ENCODE measurements at regions not wholly inside any gene's neighbourhood (a gene's known extent, or its start where the extent isn't known, plus 50 kb on each side); places are given as distances from the start of the nearest gene placed in this dataset.

DNA sequence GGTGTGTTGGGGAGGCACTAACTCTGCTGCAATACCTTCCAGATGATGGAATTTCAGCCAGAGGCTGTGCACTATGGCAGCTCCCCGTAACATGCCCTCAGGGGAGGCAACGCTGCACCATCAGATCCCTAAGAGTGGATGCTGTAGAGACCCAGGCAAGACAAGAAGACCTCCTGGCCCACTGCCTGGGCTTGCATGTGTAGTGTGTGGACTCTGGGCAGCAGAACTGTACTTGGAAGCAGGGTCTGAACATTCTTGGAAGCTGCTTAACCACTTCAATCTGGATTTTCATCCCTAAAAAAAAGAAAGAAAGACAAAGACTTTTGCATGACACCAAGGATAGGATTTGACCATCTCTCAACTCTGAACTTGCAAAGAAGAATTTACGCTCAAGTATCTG, 297.5 kb upstream of the NRP1 start:
- no peak for TF ChIP-seq POLR2AphosphoS5 (IDR thresholded peaks at IDR 0.05)
- TF ChIP-seq POLR2A (IDR thresholded peaks at IDR 0.05), result no peak
- no peaks in the 10 kb centered on the region for H3K27me3 ChIP-seq
- no peak overlapping the region for H3K27ac ChIP-seq
- H3K36me3 ChIP-seq, result no peaks in the 10 kb centered on the region
- H3K9me3 ChIP-seq, result no peaks in the 10 kb centered on the region
- no peak overlapping the region for H3K4me3 ChIP-seq
- intact Hi-C loops (cut with DNase I), result no loop called here
- no peak for DNase-seq
- WGBS, 2 donors, result 84 to 85% methylated on average over 3 of the region's 3 CpGs
- no peaks in the 10 kb centered on the region for H3K4me1 ChIP-seq

DNA sequence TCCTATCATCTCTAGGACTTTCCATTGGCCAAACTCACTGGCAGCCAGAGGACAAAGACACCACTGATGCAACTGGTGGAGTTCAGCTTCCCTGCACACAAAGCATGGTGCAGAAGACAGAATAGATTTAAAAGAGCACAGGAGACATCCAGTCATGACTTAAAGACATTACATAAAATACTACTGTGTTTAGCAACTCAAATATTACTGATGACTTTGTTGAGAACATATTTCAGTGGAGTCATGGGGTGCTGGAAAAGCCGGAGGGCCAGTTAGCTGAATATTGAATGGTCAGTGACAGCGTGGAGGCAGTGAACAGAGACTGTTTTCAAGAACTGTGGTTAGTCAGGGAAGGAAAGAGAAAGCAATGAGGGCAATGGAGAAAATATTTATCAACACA, 296.3 kb upstream of the NRP1 start:
- 88 to 89% methylated on average over 2 of the region's 2 CpGs for WGBS, 2 donors
- no peak overlapping the region for H3K27ac ChIP-seq
- intact Hi-C loops (cut with DNase I), result no loop called here
- no peaks in the 10 kb centered on the region for H3K36me3 ChIP-seq
- no peak overlapping the region for H3K4me3 ChIP-seq
- no peaks in the 10 kb centered on the region for H3K9me3 ChIP-seq
- DNase-seq, result no peak
- no peaks in the 10 kb centered on the region for H3K27me3 ChIP-seq
- no peaks in the 10 kb centered on the region for H3K4me1 ChIP-seq
- TF ChIP-seq, protein P1, sequence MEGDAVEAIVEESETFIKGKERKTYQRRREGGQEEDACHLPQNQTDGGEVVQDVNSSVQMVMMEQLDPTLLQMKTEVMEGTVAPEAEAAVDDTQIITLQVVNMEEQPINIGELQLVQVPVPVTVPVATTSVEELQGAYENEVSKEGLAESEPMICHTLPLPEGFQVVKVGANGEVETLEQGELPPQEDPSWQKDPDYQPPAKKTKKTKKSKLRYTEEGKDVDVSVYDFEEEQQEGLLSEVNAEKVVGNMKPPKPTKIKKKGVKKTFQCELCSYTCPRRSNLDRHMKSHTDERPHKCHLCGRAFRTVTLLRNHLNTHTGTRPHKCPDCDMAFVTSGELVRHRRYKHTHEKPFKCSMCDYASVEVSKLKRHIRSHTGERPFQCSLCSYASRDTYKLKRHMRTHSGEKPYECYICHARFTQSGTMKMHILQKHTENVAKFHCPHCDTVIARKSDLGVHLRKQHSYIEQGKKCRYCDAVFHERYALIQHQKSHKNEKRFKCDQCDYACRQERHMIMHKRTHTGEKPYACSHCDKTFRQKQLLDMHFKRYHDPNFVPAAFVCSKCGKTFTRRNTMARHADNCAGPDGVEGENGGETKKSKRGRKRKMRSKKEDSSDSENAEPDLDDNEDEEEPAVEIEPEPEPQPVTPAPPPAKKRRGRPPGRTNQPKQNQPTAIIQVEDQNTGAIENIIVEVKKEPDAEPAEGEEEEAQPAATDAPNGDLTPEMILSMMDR (IDR thresholded peaks at IDR 0.05), result no peak
- TF ChIP-seq POLR2A (IDR thresholded peaks at IDR 0.05) (no peak), POLR2AphosphoS5 (IDR thresholded peaks at IDR 0.05) (no peak), EP300 (IDR thresholded peaks at IDR 0.05) (no peak)

DNA sequence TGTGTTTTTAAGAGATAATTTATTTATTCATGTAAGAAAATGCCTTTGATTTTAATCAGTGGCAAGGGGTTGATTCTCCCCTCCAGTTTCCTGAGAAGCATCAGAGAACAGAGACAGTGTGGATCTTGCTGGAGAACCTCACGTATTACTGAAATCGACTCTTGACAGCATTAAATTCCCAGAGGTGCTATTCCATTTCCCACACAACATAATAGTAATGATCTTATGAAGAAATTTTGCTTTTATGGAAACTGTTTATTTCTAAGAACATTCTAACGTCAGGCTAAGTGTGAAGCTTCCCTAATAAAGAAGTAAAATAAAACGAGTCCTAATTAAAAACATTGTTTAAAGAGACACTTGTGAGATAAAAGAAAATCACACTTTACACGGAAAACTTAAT, 293.1 kb upstream of the NRP1 start:
- no peak overlapping the region for H3K27ac ChIP-seq
- no peaks in the 10 kb centered on the region for H3K4me1 ChIP-seq
- DNase-seq, result no peak
- no peaks in the 10 kb centered on the region for H3K27me3 ChIP-seq
- no peak for TF ChIP-seq POLR2AphosphoS5 (IDR thresholded peaks at IDR 0.05)
- TF ChIP-seq POLR2A (IDR thresholded peaks at IDR 0.05), result no peak
- TF ChIP-seq EP300 (IDR thresholded peaks at IDR 0.05), result no peak
- TF ChIP-seq, protein P1 (IDR thresholded peaks at IDR 0.05), result no peak
- no peaks in the 10 kb centered on the region for H3K36me3 ChIP-seq
- H3K4me3 ChIP-seq, result no peak overlapping the region
- 71% methylated on average over 5 of the region's 5 CpGs for WGBS, 2 donors
- no peaks in the 10 kb centered on the region for H3K9me3 ChIP-seq
- intact Hi-C loops (cut with DNase I), result no loop called here

DNA sequence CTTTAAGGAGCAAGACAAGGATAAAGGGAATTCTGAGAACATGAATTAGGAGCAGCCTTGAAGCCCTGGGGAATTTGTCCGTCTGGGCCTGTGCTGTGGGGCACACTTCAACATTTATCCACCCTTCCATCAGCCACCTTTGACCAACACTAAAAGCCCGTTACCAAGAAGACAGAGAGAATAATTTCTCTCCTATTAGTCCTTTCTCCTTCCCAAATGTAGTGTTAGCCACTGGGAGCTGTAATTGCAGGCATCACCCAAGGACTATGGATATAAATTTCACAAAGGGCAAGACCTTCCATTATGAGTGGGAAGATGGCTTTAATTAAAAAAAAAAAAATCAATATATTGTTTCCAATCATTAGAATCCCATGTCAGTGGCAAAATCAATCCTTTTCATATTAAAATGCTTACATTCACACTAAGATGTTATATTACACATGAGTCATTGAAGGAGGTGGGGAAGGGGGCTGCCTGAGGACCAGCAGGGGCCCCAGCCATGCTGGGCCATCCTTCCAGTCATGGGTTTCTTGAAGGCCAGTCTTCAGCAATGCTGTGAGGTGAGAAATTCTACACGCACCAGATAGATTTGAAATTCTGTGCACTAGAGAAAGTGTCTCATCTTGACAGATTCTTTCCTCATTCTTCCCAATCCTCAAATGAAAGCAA, 292.5 kb upstream of the NRP1 start:
- no peak for TF ChIP-seq POLR2AphosphoS5 (IDR thresholded peaks at IDR 0.05)
- TF ChIP-seq, protein P1 (IDR thresholded peaks at IDR 0.05), result no peak
- TF ChIP-seq POLR2A (IDR thresholded peaks at IDR 0.05), result no peak
- TF ChIP-seq EP300 (IDR thresholded peaks at IDR 0.05), result no peak
- 89 to 93% methylated on average over 3 of the region's 3 CpGs for WGBS, 2 donors
- Histone ChIP-seq H3K36me3 (no peaks in the 10 kb centered on the region), H3K4me1 (no peaks in the 10 kb centered on the region), H3K27me3 (no peaks in the 10 kb centered on the region), H3K4me3 (no peak overlapping the region), H3K9me3 (no peaks in the 10 kb centered on the region), H3K27ac (no peak overlapping the region)
- intact Hi-C loops (cut with DNase I), result no loop called here
- DNase-seq, result no peak

DNA sequence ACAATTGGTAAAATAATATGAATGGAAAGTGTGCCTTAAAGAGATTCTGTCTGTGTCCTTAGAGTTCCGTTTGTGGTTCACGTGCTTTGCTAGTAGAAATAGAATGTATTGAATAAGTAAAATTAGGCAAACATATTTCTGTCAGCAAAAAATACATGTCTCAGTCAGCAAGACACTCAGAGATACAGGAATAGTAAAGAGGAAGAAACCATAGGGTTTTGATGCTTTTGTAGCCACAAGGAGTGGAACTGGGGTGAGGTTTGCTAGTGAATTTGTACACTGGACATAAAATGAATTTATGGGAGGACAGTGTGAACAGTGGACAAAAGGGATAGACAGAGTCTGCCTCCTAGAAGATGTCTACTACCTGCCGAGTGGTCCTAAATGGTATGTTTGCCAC, 289.2 kb upstream of the NRP1 start:
- Histone ChIP-seq H3K9me3 (no peaks in the 10 kb centered on the region), H3K36me3 (no peaks in the 10 kb centered on the region), H3K27ac (no peak overlapping the region), H3K27me3 (no peaks in the 10 kb centered on the region), H3K4me3 (no peak overlapping the region), H3K4me1 (no peaks in the 10 kb centered on the region)
- DNase-seq, result no peak
- 85 to 88% methylated on average over 3 of the region's 3 CpGs for WGBS, 2 donors
- TF ChIP-seq, protein P1 (IDR thresholded peaks at IDR 0.05), result no peak
- TF ChIP-seq POLR2AphosphoS5 (IDR thresholded peaks at IDR 0.05), result no peak
- no peak for TF ChIP-seq EP300 (IDR thresholded peaks at IDR 0.05)
- no peak for TF ChIP-seq POLR2A (IDR thresholded peaks at IDR 0.05)
- intact Hi-C loops (cut with DNase I), result no loop called here

Measured in sigmoid colon (tissue), 6 donors.